K562 (cell line): ENCODE measurements at regions not wholly inside any gene's neighbourhood (a gene's known extent, or its start where the extent isn't known, plus 50 kb on each side); places are given as distances from the start of the nearest gene placed in this dataset.
"Not testable (repeated sequence)": the region's sequence is repeated elsewhere in the genome, so short reads cannot be mapped to it uniquely, and the experiment has no call there.

Experiments used
- ARNT ChIP-seq, 2 experiments: fragments of 450-650 bp; IDR thresholded peaks; 2 replicates each; pipeline ENCODE4 v1.6.1; 2016; ENCODE audit warnings: mild to moderate bottlenecking in 1 of 2
- BCOR ChIP-seq: fragments of 450-650 bp; IDR thresholded peaks from 2 replicates; pipeline ENCODE4 v1.6.1; 2016
- CBFA2T2 ChIP-seq: fragments of 450-650 bp; conservative IDR thresholded peaks from 2 replicates; pipeline ENCODE4 v1.6.1; 2017; ENCODE audit warnings: mild to moderate bottlenecking
- CBFA2T3 ChIP-seq: fragments of 450-650 bp; IDR thresholded peaks from 2 replicates; pipeline ENCODE4 v1.6.1; 2017
- CBFB ChIP-seq: sonication (generic); formaldehyde crosslinking; IDR thresholded peaks from 2 replicates; pipeline ENCODE4 v1.4.0; 2020; ENCODE audit warnings: mild to moderate bottlenecking, missing genetic modification reagents
- CBX3 ChIP-seq, 2 experiments: IDR thresholded peaks; 1 replicate in 1 of 2; 2 replicates in 1 of 2; pipeline ENCODE4 v1.6.1; 2012; ENCODE audit warnings: inconsistent platforms in 2 of 2, low read length in 2 of 2, borderline replicate concordance in 1 of 2, control low read depth in 1 of 2
- CHAMP1 ChIP-seq: fragments of 450-650 bp; IDR thresholded peaks from 2 replicates; pipeline ENCODE4 v1.6.1; 2016; ENCODE audit warnings: mild to moderate bottlenecking
- DPF2 ChIP-seq: fragments of 450-650 bp; IDR thresholded peaks from 2 replicates; pipeline ENCODE4 v1.6.1; 2016
- EP300 ChIP-seq: IDR thresholded peaks from 2 replicates; pipeline ENCODE4 v1.6.1; 2012; ENCODE audit warnings: low read length, improper control_type of control experiment
- GATA2 ChIP-seq: sonication (generic); formaldehyde crosslinking; IDR thresholded peaks from 2 replicates; pipeline ENCODE4 v1.4.0; 2020; ENCODE audit warnings: mild to moderate bottlenecking, missing genetic modification reagents
- HDAC1 ChIP-seq, 2 experiments: fragments of 450-650 bp; IDR thresholded peaks; 2 replicates each; pipeline ENCODE4 v1.6.1; 2016 to 2017; ENCODE audit warnings: inconsistent platforms in 1 of 2, mild to moderate bottlenecking in 1 of 2, moderate library complexity in 1 of 2
- KLF16 ChIP-seq: IDR thresholded peaks from 2 replicates; pipeline ENCODE4 v1.6.1; 2016; ENCODE audit warnings: antibody characterized with exemption
- MEIS2 ChIP-seq: fragments of 450-650 bp; IDR thresholded peaks from 2 replicates; pipeline ENCODE4 v1.6.1; 2014; ENCODE audit warnings: mild to moderate bottlenecking; ENCODE audit not compliant: partially characterized antibody
- MYNN ChIP-seq, 2 experiments: sonication (generic); formaldehyde crosslinking in 1 of 2; IDR thresholded peaks; 2 replicates each; pipeline versions ENCODE4 v1.5.0 to v1.6.1; 2016 to 2020; ENCODE audit warnings: antibody characterized with exemption in 1 of 2, missing genetic modification reagents in 1 of 2
- NCOA1 ChIP-seq: fragments of 450-650 bp; IDR thresholded peaks from 2 replicates; pipeline ENCODE4 v1.6.1; 2016; ENCODE audit warnings: low read depth
- NCOR1 ChIP-seq: fragments of 450-650 bp; IDR thresholded peaks from 2 replicates; pipeline ENCODE4 v1.6.1; 2016; ENCODE audit warnings: mild to moderate bottlenecking, moderate library complexity
- PHB2 ChIP-seq: fragments of 450-650 bp; IDR thresholded peaks from 2 replicates; pipeline ENCODE4 v1.6.1; 2017; ENCODE audit warnings: low read depth
- TAL1 ChIP-seq: fragments of 450-650 bp; IDR thresholded peaks from 2 replicates; pipeline ENCODE4 v1.6.1; 2016; ENCODE audit warnings: mild to moderate bottlenecking
- TBL1XR1 ChIP-seq, 2 experiments: IDR thresholded peaks; 2 replicates each; pipeline ENCODE4 v1.6.1; 2012; ENCODE audit warnings: improper control_type of control experiment in 2 of 2, low read length in 2 of 2, mild to moderate bottlenecking in 1 of 2
- TEAD4 ChIP-seq, 2 experiments: sonication (generic) in 1 of 2; formaldehyde crosslinking in 1 of 2; IDR thresholded peaks; 2 replicates each; pipeline versions ENCODE4 v1.6.1 to v1.8.0; 2012 to 2022; ENCODE audit warnings: borderline replicate concordance in 1 of 2, inconsistent platforms in 1 of 2, low read length in 1 of 2, mild to moderate bottlenecking in 1 of 2, missing genetic modification reagents in 1 of 2
- TRIM24 ChIP-seq, 2 experiments: fragments of 450-650 bp; IDR thresholded peaks; 2 replicates each; pipeline ENCODE4 v1.6.1; 2016
- ZNF384 ChIP-seq: IDR thresholded peaks from 2 replicates; pipeline ENCODE4 v1.6.1; 2012; ENCODE audit warnings: low read depth, low read length, improper control_type of control experiment
- TF ChIP-seq, protein P1 (sequence below), 3 experiments: fragments of 200-800 bp in 1 of 3; fragments of 250-450 bp in 1 of 3; fragments of 450-650 bp in 1 of 3; sonication (Bioruptor Pico) in 1 of 3; sonication (Bioruptor generic) in 1 of 3; formaldehyde crosslinking in 1 of 3; IDR thresholded peaks; 2 replicates each; pipeline versions ENCODE4 v1.6.1 to v1.8.0; 2016 to 2022; ENCODE audit warnings: mild to moderate bottlenecking in 2 of 3, missing genetic modification characterization in 2 of 3, missing compliant biosample characterization in 1 of 3, moderate library complexity in 1 of 3

- TF ChIP-seq PHB2 (peak; percentile 93), TAL1 (peak; percentile 98), CBFA2T2 (peak; percentile 99), HDAC1 (IDR thresholded peaks at IDR 0.05) (peak in 1 of 2 experiments; percentile 42; a peak in 1 of 4 replicates), CBFB (0 out of 2 replicates have a peak, but pooled peaks have one; percentile 29), BCOR (peak; percentile 48; the same call in 1 of the 2 replicates), CHAMP1 (peak; percentile 89), KLF16 (peak; percentile 91), CBX3 (IDR thresholded peaks at IDR 0.05; ENCODE audit: borderline replicate concordance in 1 of 2, low read length in 2 of 2) (peak in 1 of 2 experiments; percentile 30; a peak in 1 of 3 replicates), NCOR1 (peak; percentile 99), DPF2 (peak; percentile 87), TRIM24 (IDR thresholded peaks at IDR 0.05) (peak; percentile 98), TBL1XR1 (IDR thresholded peaks at IDR 0.05; ENCODE audit: low read length in 2 of 2) (peak; percentile 24 to 58; a peak in 1 of 4 replicates), TEAD4 (IDR thresholded peaks at IDR 0.05; ENCODE audit: low read length) (peak; percentile 95), NCOA1 (peak; percentile 80; the same call in 1 of the 2 replicates), EP300 (peak; percentile 81), MEIS2 (peak; percentile 23), GATA2 (CRISPR knock-in tag) (peak; percentile 95), CBFA2T3 (peak; percentile 98), MYNN (IDR thresholded peaks at IDR 0.05) (peak; percentile 80), ZNF384 (peak; percentile 61; the same call in 1 of the 2 replicates), ARNT (IDR thresholded peaks at IDR 0.05) (peak in 1 of 2 experiments; percentile 72; a peak in 1 of 4 replicates)
- not testable (repeated sequence) for TF ChIP-seq TEAD4 (CRISPR knock-in tag; IDR thresholded peaks at IDR 0.05; ENCODE audit: borderline replicate concordance); MYNN (CRISPR knock-in tag; IDR thresholded peaks at IDR 0.05)
- TF ChIP-seq, protein P1, sequence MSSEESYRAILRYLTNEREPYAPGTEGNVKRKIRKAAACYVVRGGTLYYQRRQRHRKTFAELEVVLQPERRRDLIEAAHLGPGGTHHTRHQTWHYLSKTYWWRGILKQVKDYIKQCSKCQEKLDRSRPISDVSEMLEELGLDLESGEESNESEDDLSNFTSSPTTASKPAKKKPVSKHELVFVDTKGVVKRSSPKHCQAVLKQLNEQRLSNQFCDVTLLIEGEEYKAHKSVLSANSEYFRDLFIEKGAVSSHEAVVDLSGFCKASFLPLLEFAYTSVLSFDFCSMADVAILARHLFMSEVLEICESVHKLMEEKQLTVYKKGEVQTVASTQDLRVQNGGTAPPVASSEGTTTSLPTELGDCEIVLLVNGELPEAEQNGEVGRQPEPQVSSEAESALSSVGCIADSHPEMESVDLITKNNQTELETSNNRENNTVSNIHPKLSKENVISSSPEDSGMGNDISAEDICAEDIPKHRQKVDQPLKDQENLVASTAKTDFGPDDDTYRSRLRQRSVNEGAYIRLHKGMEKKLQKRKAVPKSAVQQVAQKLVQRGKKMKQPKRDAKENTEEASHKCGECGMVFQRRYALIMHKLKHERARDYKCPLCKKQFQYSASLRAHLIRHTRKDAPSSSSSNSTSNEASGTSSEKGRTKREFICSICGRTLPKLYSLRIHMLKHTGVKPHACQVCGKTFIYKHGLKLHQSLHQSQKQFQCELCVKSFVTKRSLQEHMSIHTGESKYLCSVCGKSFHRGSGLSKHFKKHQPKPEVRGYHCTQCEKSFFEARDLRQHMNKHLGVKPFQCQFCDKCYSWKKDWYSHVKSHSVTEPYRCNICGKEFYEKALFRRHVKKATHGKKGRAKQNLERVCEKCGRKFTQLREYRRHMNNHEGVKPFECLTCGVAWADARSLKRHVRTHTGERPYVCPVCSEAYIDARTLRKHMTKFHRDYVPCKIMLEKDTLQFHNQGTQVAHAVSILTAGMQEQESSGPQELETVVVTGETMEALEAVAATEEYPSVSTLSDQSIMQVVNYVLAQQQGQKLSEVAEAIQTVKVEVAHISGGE (CRISPR knock-in tag; IDR thresholded peaks at IDR 0.05) = peak in 1 of 3 experiments; percentile 63; a peak in 2 of 6 replicates
Measured at GRCh38 chr7:7042286-7042893, 140.0 kb upstream of the C1GALT1 start (continued).
